ENCODE measurements at regions not wholly inside any gene's neighbourhood (a gene's known extent, or its start where the extent isn't known, plus 50 kb on each side); places are given as distances from the start of the nearest gene placed in this dataset.

DNA sequence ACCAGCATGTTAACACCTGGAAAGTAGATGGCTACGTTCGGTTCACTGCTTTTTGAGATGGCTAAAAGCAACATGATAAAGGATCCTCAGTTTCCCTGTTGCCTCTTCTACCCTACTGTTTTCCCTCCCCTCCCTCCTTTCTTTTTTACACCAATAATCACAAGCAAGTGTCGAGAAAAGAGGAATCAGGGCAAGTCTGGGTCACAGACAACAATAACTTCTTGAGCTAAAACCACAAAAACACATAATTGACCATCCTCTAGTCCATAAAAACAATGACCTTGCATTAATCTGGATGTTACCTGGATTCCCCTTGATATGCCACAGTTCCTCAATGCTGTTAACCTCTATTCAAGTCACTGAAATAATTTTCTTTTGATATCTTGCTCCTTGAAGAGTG, 736.6 kb upstream of the GCFC2 start:
- no peak for DNase-seq

DNA sequence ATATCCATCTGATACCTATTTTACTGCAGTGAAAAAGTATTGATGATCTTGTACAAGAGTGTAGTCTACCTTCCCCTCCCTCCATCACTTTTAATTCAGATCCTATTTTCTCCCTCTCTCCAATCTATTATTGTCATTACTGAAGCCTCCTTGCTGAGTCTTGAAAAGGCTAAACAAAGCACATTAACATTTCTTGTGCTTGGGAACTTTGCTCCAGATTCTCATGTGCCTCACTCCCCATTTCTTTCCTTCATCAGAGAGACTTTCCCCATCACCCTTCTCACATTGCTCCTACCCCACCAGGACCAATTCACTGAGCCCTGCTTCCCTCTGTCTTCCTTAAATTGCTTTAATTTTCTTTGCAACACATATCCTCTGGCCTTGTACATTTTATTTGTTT, 736.2 kb upstream of the GCFC2 start:
- DNase-seq = no peak

DNA sequence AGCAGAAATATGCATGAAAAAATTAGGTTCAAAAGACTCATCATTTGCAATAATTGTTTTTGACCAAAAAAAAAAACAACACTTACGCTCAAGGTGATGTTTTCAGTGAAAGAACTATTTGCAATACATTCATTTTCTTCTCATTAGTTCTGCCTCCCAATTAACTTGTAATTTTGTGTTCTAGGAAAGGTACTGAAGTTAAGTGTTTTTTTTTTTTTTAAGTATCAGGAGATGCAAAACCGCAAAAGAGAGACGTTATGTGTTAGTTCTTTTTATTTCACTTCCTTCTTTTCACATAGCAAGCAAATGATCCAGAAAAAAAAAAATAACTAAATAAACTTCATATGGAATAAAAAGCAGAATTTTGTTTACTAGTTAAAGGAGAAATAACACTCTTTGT, 735.2 kb upstream of the GCFC2 start:
- DNase-seq = no peak

DNA sequence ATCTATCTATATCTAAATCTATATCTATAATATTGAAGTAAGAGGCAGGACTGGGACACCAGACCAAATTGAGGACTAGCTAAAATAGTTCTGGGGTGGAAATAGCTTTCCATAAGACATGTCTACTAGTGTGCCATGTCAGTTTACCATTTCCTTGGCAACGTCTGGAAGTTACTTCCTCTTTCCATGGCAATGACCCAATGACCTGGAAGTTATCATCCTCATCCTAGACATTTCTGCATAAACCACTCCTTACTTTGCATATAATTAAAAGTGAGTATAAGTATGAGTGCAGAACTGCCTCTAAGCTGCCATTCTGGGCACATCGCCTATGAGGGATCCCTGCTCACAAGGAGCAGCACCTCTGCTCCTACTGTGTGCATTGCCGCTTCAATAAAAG, 734.0 kb upstream of the GCFC2 start:
- DNase-seq = no peak

DNA sequence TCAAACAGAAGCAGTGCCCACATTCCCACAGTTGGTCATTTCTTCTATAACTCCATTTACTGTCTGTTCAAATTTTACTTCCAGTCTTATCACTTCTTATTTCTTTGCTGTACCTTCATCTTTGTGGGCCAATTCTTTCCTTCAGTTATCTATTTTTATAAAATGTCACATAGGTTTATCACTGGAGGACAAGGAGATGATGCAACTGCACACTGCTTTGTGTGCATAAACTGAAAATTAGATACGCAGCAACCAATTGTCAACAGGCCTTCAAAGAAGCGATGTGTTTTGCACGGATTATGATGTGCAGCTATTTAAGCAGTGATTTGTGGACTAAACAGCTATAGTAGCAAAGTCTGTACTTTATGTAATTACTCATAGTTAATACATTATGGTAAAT, 726.8 kb upstream of the GCFC2 start:
- DNase-seq = no peak

DNA sequence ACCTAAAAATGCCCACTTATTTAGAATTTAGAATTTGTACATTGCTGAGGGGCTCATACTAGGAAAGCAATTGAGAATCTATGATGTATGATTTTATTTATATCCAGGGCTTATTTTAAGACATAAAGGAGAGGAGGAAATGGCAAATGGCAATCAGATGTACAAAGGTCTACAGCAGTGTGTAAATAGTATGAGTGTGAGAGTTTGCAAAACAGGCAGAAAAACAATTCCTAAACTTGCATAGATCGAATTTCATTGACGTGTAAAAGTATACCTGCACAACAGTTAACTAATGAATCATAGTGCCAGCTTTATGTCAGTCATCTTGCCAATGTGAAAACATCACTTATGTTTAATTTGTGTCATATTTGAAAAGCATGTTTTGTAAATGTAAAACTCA, 718.7 kb upstream of the GCFC2 start:
- DNase-seq = no peak

DNA sequence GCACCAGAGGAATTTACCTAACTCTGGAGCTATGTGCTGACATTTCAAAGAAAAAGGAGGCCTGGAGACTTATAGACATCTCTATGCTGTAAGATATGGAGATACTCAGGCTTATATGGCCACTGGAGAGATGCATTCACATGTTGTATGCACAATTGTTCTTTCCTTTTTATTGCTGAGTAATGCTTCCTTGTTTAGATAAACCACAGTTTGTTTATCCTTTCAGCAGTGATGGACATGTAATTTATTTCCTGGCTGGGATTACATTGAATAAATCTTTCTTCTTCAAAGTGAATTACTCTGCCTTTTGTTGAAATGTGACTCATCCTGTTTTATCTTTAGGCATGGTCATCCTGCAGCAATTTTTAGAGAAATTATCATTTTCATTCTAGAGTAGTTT, 716.7 kb upstream of the GCFC2 start:
- DNase-seq = no peak

DNA sequence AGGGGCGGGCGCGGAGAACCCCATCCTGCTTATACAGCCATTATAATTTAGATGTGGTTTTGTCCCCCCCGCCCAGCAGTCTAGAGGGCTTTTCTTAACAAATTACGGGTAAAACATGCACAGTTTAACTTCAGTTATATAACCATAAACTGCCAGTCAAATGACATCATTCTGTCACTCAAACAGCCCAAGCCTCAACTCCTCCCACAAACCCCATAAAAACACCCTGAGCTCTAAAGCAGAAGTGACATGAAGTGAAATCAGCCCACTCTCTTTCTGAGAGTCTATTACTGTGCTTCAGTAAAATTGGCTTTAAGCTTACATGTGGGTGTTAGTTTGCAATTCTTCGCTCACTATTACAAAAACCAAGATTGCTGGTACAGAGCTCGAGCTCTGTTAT, 705.1 kb upstream of the GCFC2 start:
- no peak for DNase-seq

DNA sequence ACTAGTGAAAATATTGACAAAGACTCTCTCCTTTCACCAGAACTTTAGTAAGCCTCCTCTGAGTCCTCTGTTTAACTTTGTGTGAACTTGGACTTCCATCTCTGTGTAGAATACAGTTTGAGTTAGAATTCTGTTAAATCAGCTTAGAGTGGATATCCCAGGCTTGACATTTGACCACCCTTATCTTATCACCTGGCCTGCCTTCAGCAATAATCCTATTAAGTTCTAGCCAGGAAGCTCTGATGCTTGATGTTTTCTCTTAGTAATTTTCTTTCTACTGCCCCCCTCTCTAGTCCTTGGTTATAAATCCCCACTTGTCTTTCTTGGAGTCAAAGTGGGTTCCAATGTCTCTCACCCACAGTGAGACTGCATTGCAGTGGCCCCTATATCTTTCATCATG, 702.7 kb upstream of the GCFC2 start:
- no peak for DNase-seq

DNA sequence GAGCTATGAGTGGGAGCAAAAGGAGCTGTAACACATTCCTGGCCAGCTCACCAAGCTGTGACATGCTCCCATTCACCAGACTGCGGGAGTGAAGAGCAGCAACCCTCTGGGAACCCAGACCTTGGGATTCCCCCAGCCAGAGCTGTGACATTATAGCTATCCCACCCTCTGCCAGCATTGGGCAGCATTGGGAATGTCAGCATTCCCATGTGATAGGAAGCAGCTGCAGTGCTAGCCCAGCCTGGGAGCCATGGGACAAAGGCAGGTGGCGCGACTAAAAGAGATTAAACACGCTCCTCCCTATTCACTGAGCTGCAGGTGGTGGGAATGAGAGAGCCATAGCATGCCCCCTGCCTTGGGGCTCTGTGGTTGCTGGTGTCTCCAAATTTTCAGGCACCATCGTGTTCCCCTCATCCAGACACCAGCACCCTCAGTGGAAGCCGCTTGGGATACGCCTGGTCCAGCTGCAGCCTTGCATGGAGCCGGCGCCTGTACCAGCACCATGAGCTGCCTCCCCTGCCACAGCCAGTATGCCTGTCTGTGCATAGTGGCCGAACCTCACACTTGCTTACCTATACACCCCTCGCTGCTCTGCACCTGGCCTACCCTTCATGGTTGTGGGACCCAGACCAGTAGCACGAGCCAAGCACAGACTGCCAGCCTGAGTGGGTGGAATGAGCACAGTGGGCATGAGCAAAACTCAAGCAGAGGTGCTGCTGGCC, 695.6 kb upstream of the GCFC2 start:
- DNase-seq = no peak

DNA sequence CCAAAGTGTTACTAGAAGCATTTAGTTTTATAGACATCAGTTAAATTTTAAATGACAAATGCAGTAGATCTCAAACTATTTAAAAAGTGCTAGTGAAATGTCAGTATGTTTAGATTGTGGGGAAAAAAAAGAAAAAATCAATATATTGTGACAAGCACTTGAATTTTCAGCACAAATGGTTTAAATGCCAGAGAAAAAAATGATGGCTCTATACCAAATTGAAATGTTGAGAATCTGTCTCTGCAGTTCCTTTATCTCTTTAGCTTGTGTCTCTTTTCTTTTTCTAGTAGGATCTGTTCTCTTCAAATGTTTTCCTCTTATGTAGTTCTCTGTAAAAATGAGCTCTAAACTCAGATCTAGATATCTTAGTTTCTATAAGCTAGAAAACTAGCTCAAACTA, 682.6 kb upstream of the GCFC2 start:
- DNase-seq = no peak

DNA sequence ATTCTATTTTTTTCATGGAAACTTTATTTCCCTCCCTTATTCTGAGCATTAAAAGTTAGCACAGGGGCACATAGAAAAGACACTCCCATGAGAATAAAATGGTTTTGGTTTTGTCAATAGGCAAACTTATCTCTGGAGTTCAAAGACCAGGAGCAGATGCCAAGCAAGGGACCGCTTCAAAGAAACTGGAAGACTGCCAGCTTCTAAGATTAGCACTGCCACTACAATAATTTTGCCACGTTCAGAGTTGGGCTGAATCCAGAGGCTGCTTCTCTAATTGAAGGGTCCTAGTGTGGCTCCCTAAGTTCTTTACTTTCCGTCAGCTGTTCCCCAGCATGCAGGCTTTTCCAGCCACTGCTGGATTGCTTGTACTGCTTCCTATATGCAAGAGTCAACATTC, 681.0 kb upstream of the GCFC2 start:
- DNase-seq = no peak

DNA sequence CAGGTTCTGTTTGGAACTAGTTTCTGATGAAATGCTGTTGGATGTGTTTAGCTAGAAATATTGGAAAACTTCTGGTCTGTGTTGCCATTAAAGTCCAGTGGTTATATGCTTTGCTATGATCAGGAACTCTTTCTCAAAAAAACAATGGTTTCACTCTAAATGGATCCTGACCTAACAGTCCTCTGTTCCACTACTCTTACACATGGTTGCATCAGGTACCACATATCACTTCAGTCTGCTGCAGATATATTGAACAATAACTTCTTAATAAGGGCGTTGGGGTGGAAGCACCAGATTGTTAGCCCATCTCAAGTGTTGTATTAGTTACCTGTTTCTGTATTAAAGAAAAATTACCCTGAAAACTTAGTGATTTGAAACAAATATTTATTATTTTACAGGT, 676.6 kb upstream of the GCFC2 start:
- no peak for DNase-seq

DNA sequence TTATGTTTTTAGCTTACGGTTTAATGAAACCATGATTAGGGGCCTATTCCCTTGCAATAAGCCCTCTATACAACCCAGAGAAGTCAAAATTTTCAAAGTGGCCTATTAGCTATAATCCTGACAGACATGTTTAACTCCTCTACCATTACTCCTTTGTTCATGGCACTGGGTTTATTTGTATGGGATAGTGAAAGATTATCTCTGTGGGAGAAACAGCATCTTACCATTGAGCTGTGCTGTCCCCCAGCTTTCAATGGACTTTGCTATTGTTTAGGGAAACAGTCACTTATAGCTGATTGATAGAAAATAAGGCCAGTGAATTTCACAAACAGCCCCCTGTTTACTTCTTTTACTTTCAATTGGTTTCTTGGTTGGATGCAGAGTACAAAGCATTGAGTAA, 675.2 kb upstream of the GCFC2 start:
- DNase-seq = no peak

DNA sequence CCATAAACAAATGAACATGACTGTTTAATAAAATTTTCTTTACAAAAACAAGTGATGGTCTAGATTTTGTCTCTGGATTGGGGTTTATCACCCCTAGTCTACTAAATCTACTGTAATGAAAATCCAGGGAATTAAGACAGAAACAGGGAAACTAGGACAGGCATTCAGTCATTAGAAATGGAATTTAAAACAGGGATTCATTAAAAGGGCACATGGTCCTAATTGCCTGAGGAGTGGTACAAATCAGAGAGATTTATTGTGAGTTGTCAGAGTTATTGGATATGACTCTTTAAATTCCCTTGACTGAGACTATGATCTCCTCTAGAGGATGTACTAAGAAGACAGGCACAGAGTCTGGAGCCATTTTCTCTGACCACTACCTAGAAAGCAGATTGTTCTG, 670.9 kb upstream of the GCFC2 start:
- DNase-seq = no peak

DNA sequence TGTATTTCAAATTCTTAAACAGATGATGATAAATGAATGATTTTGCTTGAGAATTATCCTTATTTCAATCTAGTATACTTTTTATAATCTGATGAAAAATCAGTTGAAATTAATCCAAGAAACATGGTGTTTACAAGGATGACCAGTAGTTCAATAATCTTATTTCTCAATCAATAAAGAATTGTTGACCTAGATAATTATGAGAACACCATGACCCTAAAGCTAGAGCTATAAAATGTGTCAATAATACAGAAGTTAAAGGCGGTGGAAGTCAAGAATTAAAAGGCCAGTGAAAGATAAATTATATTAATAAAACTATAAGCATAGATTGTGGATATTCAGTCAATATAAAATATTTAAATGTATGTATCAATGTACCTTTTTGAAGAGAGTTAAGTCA, 667.4 kb upstream of the GCFC2 start:
- DNase-seq = no peak

DNA sequence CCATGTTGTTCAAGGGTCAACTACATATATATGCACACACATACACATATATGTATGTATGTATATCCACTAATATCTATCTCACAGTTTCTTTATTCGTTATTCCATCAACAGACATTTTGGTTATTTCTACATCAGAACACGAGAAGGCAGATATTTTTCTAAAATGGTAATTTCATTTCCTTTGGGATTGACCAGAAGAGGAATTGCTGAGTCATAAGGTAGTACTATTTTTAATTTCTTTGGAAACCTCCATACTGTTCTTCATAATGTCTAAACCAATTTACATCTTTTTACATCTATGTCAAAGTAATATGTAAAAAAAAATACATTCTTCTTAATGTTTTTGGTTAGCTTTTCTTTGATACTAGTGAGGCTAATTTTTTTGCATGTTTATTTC, 630.7 kb upstream of the GCFC2 start:
- no peak for DNase-seq

DNA sequence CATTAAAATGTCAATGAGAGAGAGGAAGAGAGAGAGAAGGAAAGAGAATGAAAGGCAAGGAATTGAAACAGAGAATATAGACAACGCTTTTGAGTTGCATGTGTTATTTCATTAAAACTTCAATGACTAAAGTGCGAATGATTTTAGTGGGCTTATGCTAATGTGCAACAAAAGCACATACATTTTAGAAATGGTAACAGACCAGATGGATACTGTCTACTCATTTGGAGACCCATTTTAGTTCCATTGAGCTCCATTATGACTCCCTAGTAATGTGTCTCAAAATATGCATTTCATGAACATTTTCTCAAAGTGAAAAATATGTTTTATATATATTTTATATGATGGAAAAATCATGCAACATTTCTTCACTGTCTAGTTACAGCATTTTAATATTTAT, 622.2 kb upstream of the GCFC2 start:
- DNase-seq = no peak

DNA sequence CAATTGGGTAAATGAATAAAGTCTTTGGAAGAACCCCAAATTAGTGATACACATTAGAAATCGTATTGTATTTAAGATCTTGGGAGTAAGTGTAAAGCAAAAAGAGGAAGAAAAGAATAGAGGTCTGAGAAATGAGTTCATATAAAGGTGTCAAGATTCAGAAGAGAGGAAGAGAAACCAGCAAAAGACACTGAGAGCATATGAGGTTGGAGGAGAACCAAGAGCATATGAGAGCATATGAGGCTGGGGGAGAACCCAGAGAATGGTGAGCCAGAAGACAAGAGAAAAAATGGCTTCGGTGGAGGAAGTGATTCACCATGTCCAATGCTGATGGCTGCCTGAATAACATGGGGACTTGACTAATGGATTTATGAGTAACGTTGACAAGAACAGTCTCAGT, 620.1 kb upstream of the GCFC2 start:
- DNase-seq = no peak

DNA sequence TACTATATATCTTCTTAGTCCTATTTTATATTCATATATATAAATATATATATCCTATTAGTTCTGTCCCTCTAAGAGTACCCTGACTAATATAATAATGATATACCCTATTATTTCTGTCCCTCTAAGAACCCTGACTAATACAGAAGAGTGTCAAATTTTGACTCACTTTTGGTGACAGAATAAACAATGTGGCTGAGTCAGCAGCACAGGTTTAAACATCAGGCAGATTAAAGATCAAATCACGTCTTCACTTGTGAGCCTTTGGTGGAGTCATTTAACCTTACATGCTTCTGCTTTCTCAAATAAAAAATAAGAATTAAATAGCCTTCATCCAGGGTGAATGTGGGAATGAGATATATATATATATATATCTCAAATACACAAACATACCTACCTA, 615.9 kb upstream of the GCFC2 start:
- DNase-seq = no peak

DNA sequence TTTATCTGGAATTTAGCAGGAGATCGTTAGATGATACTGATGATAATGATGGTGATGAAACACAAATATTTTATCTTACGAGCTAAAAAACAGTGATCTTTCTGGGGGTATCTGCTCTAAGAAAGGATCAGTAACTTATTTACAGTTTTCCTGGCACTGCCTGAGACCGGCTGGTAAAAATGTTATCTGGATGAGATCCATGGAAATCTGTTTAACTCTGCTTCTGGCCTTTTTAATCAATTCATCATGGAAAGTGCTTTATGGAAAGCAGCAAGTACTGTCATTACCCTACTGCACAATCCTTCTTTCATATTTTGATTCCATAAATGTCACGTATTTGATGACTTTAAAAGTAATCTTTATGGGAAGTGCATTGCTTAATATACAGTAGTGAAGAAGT, 612.7 kb upstream of the GCFC2 start:
- no peak for DNase-seq

DNA sequence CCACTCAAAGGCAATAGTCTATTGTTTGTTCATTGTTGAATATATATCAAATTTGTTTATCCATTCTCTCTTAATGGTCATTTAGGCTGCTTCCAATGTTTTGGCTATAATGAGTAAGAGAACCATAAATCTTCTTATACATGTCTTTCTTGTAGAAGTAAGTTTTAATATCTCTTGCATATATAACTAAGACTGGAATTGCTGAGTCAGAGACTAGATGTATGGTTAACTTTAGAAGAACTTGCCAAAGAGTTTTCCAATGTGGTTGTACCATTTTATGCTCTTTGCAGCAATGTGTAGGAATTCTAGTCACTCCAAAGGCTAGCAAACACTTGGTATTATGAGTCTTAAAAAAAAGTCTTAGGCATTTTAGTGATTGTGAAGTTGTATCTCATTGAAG, 610.0 kb upstream of the GCFC2 start:
- DNase-seq = no peak

DNA sequence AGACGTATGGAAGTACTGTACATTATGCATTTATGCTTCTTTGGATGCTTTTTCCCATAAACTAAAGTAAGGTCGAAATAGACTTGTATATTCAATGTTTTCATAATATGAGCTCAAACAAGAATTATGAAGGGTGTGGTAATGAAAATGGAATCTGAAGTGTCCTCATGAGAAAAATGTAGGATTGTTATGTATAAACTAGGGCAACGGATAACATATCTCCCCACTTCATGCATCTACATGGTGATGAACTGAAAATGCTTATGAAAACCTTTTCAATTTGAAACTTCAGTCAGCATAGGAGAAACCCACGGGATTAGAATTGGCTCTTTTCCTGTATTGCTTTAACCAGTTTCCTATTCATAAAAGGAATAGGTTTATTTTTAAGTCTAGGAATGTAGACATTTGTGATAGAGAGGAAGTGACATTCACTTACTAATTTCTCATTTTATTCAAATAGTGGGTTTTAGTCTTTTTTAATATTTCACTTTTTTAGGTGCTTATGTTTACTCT, 608.2 kb upstream of the GCFC2 start:
- no peak for DNase-seq

DNA sequence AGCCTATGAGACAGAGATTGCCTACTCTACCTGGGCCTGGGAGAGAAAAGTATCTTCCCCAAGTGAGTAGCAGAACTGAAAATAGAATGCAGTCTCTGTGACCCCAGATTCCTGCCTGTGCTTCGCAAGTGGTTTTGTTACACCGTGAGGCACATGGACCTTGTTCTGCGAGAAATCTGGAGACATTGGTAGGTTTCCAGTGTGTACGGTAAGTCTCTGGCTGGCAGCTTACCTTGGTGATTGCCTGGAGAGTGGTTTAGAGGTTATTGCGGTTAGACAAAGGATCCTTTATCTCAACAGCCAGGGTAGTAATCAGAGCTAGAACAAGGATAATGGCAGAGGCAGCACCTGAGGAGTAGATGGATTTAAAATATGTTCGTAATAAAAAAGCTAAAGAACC, 606.0 kb upstream of the GCFC2 start:
- DNase-seq = no peak

DNA sequence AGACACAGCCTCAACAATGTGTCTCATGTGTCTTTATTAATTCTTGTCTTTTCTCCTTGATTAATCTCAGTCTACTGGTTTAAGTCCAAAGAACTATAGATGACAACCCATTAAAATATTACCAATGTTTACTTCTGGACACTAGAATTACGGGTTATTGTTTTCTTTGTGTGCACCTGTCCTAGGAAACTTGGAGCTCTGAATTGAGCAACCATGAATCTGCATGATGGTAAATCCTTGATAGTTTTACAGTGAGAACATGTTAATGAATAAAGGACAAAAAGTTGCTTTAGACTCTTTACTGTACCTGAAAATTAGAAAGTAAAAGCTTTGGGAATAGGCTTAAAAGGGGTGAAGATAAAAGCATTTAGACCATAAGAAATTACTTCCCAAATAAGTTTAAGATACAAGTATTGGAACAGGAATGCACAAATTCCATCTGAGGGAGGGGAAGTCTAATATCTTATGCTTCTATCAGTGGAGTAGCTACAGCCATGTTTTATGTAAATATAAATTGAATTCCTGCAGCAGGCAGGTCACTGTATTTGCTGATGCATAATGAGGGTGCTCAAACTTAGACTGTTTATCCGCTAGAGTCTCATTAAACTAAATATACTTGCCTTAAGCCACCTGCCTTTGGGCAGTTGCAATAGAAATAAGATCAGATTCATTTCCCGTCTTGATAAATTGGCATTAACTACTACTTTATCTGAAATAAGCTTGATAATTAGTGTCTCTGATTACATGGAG, 603.7 kb upstream of the GCFC2 start:
- no peak for DNase-seq

Data from CD4-positive, alpha-beta T cell treated with Interleukin-17A for 1 hour (primary cell).